Spleen (tissue), 11 donors: ENCODE measurements at regions not wholly inside any gene's neighbourhood (a gene's known extent, or its start where the extent isn't known, plus 50 kb on each side); places are given as distances from the start of the nearest gene placed in this dataset.

Experiments
- DNase-seq: peaks from one replicate; pipeline ENCODE4 v3.0.0-alpha.2; 2020
- H3K27ac ChIP-seq, 8 donors: fragments of 200-600 bp; sonication (generic) in 7 of 8; 1 replicate in 4 of 8; 2 replicates in 4 of 8; pipeline versions ENCODE4 v1.5.0 to v1.8.0; 2016 to 2021; ENCODE audit warnings: inconsistent platforms in 4 of 8, mild to moderate bottlenecking in 4 of 8, moderate library complexity in 1 of 8
- H3K27me3 ChIP-seq, 7 donors: fragments of 200-600 bp; sonication (generic) in 6 of 7; replicated peaks in 1 of 7; 1 replicate in 4 of 7; 2 replicates in 3 of 7; pipeline versions ENCODE4 v1.5.0 to v1.8.0; 2016 to 2021; ENCODE audit warnings: inconsistent platforms in 3 of 7, mild to moderate bottlenecking in 1 of 7
- H3K36me3 ChIP-seq, 6 donors: fragments of 200-600 bp; sonication (generic) in 5 of 6; 1 replicate in 4 of 6; 2 replicates in 2 of 6; pipeline versions ENCODE4 v1.5.0 to v1.8.0; 2016 to 2021; ENCODE audit warnings: inconsistent platforms in 2 of 6
- H3K4me1 ChIP-seq, 6 donors: fragments of 200-600 bp; sonication (generic) in 5 of 6; 1 replicate in 3 of 6; 2 replicates in 3 of 6; pipeline versions ENCODE4 v1.5.0 to v1.8.0; 2016 to 2021; ENCODE audit warnings: inconsistent platforms in 3 of 6
- H3K4me3 ChIP-seq, 8 donors: fragments of 200-600 bp; sonication (generic) in 7 of 8; 1 replicate in 4 of 8; 2 replicates in 4 of 8; pipeline versions ENCODE4 v1.5.0 to v1.8.0; 2016 to 2021; ENCODE audit warnings: inconsistent platforms in 4 of 8, mild to moderate bottlenecking in 4 of 8, moderate library complexity in 2 of 8
- H3K9me3 ChIP-seq, 8 donors: fragments of 200-600 bp; sonication (generic) in 7 of 8; 1 replicate in 4 of 8; 2 replicates in 4 of 8; pipeline versions ENCODE4 v1.5.0 to v1.8.0; 2016 to 2021; ENCODE audit warnings: inconsistent platforms in 4 of 8
- POLR2A ChIP-seq, 3 donors: fragments of 450-650 bp; IDR thresholded peaks; one replicate each; pipeline ENCODE4 v1.5.1; 2017; ENCODE audit warnings: antibody characterized with exemption in 3 of 3, mild to moderate bottlenecking in 1 of 3
- POLR2AphosphoS5 ChIP-seq, 3 donors: sonication (generic); formaldehyde crosslinking; IDR thresholded peaks; one replicate each; pipeline ENCODE4 v1.5.1; 2017; ENCODE audit warnings: antibody characterized with exemption in 3 of 3
- WGBS, 5 donors: extraction: QIAGEN DNeasy Blood & Tissue Kit in 3 of 5; methylation state at CpG; one replicate each; pipeline versions ENCODE4 v1.1.5 to v1.1.7; 2013 to 2018; 5-methylcytosine and 5-hydroxymethylcytosine counted together
- intact Hi-C: fragments of 100-400 bp; cut with DNase I; formaldehyde crosslinking; loops from one replicate; pipeline ENCODE4 v1.15.0; 2023; ENCODE audit warnings: low total_unique reads
- TF ChIP-seq, protein P1 (sequence below), 11 experiments: fragments of 200-600 bp in 7 of 11; fragments of 450-650 bp in 4 of 11; sonication (generic) in 4 of 11; IDR thresholded peaks in 8 of 11; conservative IDR thresholded peaks in 3 of 11; 1 replicate in 7 of 11; 2 replicates in 4 of 11; pipeline versions ENCODE4 v1.4.0 to v1.8.0; 2016 to 2021; ENCODE audit warnings: antibody characterized with exemption in 11 of 11, inconsistent platforms in 4 of 11, mild to moderate bottlenecking in 1 of 11
- donor health status: healthy with polysubstance abuse.
- donor health status: DM: no; HTN: no; CAD: no; lungs with moderate emphysema.
- donor health status: DM: no; HTN: no; CAD: no.
- donor health status: Bipolar disorder and iron deficiency.
- donor health status: healthy.
- donor health status: DM: no; HTN: no; CAD: no.
- donor health status: DM: yes; HTN: yes; CAD: no.

DNA sequence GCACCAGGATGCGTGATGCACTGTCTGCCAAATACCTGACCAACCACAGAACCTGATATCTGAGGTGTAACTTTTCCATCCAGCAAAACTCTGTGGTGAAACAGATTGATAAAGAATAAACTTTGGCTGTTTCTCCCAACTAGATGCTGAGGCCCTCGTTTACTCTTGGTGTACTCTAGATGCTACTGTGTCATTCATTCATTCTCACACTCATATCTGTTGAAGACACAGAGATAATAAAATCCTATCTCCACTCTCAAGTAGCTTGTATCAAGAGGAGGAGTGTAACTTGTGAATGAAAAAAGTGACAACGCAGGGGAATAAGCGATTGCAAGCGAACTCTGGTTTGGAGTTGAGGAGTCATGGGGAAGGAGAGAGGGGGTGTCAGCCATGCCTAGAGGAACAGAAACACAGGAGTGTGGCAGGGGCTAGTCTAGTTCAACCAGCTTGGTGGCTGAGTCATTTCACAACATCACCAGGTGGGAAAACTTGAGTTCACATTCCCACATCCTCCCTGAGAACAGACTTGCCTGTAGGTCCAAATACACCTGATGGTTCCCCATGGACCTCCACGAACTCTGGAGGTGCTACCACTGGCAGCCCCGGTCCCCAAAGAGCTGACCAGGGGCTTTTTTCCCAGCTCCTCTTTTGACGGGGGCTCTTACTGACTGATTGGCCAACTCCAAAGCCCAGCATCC, 73.3 kb upstream of the SNRK start:
- TF ChIP-seq POLR2AphosphoS5 (IDR thresholded peaks at IDR 0.05): no peak
- TF ChIP-seq, protein P1, sequence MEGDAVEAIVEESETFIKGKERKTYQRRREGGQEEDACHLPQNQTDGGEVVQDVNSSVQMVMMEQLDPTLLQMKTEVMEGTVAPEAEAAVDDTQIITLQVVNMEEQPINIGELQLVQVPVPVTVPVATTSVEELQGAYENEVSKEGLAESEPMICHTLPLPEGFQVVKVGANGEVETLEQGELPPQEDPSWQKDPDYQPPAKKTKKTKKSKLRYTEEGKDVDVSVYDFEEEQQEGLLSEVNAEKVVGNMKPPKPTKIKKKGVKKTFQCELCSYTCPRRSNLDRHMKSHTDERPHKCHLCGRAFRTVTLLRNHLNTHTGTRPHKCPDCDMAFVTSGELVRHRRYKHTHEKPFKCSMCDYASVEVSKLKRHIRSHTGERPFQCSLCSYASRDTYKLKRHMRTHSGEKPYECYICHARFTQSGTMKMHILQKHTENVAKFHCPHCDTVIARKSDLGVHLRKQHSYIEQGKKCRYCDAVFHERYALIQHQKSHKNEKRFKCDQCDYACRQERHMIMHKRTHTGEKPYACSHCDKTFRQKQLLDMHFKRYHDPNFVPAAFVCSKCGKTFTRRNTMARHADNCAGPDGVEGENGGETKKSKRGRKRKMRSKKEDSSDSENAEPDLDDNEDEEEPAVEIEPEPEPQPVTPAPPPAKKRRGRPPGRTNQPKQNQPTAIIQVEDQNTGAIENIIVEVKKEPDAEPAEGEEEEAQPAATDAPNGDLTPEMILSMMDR (IDR thresholded peaks at IDR 0.05 in 8 of 11, conservative IDR thresholded peaks at IDR 0.05 in 3 of 11): no peak
- TF ChIP-seq POLR2A (IDR thresholded peaks at IDR 0.05): no peak
- Histone ChIP-seq H3K36me3 (no peaks in the 10 kb centered on the region), H3K4me1 (peaks cover 0 to 14% (median 7%) of the 10 kb centered on the region in 6 donors), H3K9me3 (no peaks in the 10 kb centered on the region), H3K27ac (no peak overlapping the region), H3K4me3 (no peak overlapping the region), H3K27me3 (no peaks in the 10 kb centered on the region)
- intact Hi-C loops: no loop called here
- 90 to 94% (median 93%) methylated on average over 8 of the region's 8 CpGs for WGBS, 5 donors
- no peak for DNase-seq

DNA sequence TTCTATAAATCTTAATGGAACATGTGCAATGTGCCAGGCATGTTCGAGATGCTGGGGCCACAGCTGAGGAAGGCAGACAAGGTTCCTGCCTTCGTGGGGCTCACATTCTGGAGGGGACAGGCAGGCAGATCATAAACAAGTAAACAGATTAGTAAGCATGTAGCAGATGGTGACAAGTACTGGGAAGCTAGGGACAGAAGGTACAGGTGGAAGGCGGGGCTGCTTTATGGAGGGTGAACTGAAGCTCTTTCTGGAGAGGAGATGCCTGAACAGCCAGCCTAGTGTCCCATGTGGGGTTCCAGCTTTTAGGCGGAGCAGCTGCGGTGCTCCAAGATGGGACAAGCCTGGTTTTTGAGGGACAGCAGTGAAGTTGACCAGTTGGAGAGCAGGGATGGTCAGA, 74.7 kb upstream of the SNRK start:
- no peak for TF ChIP-seq POLR2A (IDR thresholded peaks at IDR 0.05)
- no peak for TF ChIP-seq POLR2AphosphoS5 (IDR thresholded peaks at IDR 0.05)
- TF ChIP-seq, protein P1 (IDR thresholded peaks at IDR 0.05 in 8 of 11, conservative IDR thresholded peaks at IDR 0.05 in 3 of 11): no peak
- H3K4me3 ChIP-seq: no peak overlapping the region
- no peak overlapping the region for H3K27ac ChIP-seq
- DNase-seq: no peak
- no peaks in the 10 kb centered on the region for H3K36me3 ChIP-seq
- no peaks in the 10 kb centered on the region for H3K27me3 ChIP-seq
- no peaks in the 10 kb centered on the region for H3K9me3 ChIP-seq
- intact Hi-C loops: no loop called here
- WGBS, 5 donors: 89 to 94% (median 91%) methylated on average over 5 of the region's 5 CpGs
- peaks cover 0 to 7% (median under 1%) of the 10 kb centered on the region in 6 donors for H3K4me1 ChIP-seq

DNA sequence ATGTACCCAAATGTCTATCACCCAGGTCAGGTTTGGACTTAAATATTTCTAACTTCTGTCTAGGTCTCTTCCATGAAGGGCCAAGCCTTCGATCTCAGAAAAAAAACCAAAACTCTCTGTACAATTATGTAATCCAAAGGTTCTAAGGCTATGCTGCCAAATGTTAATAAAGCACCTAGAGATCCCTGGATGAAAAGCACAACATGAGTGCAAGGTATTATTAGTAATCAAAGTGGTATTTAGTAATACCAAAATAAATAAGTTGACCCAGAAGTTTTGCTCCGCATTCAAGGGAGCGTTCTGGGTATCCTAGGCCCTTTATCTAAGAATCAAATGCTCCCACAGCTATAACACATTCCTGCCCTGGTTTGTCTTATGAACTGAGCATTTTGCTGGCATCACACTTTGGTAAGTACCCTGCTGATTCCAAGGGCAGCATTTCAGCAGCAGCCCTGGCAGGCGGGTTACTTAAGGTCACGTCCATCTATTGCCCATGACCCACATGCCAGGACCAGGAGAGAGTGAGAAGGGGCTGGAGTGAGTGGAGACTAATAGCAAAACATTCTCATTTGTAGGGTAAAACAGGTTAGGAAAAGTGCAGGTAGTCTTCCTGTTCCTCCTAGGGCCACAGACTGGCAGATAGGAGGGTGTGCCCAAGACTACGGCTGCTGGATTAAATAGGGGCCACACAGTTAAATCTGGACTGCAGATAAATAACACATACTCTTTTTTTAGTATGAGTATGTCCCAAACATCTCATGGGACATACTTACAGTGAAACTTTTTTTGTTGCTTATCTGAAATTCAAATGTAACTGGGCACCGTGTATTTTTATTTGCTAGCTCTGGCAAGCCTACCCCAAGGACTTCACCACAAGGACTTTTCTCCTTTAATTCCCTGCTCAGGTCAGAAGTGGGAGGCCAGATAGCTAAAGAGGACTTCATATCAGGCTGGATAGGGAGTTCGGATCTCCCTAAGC, 76.0 kb upstream of the SNRK start:
- no peaks in the 10 kb centered on the region for H3K27me3 ChIP-seq
- H3K4me1 ChIP-seq: peaks cover 0 to 7% (median 0%) of the 10 kb centered on the region in 6 donors
- 73 to 83% (median 80%) methylated on average over 8 of the region's 8 CpGs for WGBS, 5 donors
- intact Hi-C loops: no loop called here
- TF ChIP-seq, protein P1 (IDR thresholded peaks at IDR 0.05 in 8 of 11, conservative IDR thresholded peaks at IDR 0.05 in 3 of 11): no peak
- no peak for TF ChIP-seq POLR2AphosphoS5 (IDR thresholded peaks at IDR 0.05)
- no peak for TF ChIP-seq POLR2A (IDR thresholded peaks at IDR 0.05)
- no peaks in the 10 kb centered on the region for H3K36me3 ChIP-seq
- no peak for DNase-seq
- H3K9me3 ChIP-seq: no peaks in the 10 kb centered on the region
- H3K27ac ChIP-seq: peak overlapping the region in 1 of 8 donors; percentile 27
- no peak overlapping the region for H3K4me3 ChIP-seq

DNA sequence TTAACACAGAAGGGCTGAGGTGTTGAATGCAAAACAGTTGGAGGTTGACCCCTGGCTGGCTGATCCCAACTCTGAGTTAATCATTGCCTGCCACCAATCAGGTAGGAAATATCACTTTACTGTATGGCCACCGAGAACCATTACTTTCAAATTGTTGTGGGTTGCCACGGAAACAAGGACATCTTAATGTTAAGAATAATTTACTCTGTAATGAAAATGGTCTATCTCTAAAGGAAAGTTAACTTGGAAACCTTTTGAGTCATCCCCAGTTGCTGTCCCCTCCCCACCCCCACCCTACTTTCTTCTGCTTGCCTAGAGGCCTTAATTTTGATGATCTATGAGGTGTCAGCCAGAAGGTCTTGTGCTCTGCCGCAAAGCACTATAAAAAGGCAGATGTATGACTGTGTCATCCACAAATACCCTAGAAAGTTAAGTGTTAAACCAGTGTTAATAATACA, 78.7 kb upstream of the SNRK start:
- DNase-seq: no peak
- Histone ChIP-seq H3K9me3 (no peaks in the 10 kb centered on the region), H3K4me3 (no peak overlapping the region), H3K27ac (no peak overlapping the region), H3K36me3 (no peaks in the 10 kb centered on the region), H3K4me1 (peaks cover 0 to 7% (median 0%) of the 10 kb centered on the region in 6 donors), H3K27me3 (no peaks in the 10 kb centered on the region)
- intact Hi-C loops: no loop called here
- TF ChIP-seq POLR2A (IDR thresholded peaks at IDR 0.05) (no peak), POLR2AphosphoS5 (IDR thresholded peaks at IDR 0.05) (no peak)
- TF ChIP-seq, protein P1 (IDR thresholded peaks at IDR 0.05 in 8 of 11, conservative IDR thresholded peaks at IDR 0.05 in 3 of 11): no peak
- 81 to 91% (median 89%) methylated on average over 3 of the region's 3 CpGs for WGBS, 5 donors
